Rectal smooth muscle tissue (tissue), 1 donor: ENCODE measurements at regions not wholly inside any gene's neighbourhood (a gene's known extent, or its start where the extent isn't known, plus 50 kb on each side); places are given as distances from the start of the nearest gene placed in this dataset.

Source experiments
- H3K27ac ChIP-seq: one replicate; pipeline ENCODE4 v1.7.0; 2013; ENCODE audit warnings: low read depth, low read length, inconsistent platforms
- H3K27me3 ChIP-seq: one replicate; pipeline ENCODE4 v1.7.0; 2013; ENCODE audit warnings: low read length; ENCODE audit not compliant: control insufficient read depth, insufficient read depth
- H3K36me3 ChIP-seq: one replicate; pipeline ENCODE4 v1.7.0; 2013; ENCODE audit warnings: low read length; ENCODE audit not compliant: control insufficient read depth, insufficient read depth
- H3K4me1 ChIP-seq: one replicate; pipeline ENCODE4 v1.7.0; 2013; ENCODE audit warnings: low read length; ENCODE audit not compliant: control insufficient read depth, insufficient read depth
- H3K4me3 ChIP-seq: one replicate; pipeline ENCODE4 v1.7.0; 2013; ENCODE audit warnings: low read length
- H3K9ac ChIP-seq: one replicate; pipeline ENCODE4 v1.7.0; 2013; ENCODE audit warnings: low read length

DNA sequence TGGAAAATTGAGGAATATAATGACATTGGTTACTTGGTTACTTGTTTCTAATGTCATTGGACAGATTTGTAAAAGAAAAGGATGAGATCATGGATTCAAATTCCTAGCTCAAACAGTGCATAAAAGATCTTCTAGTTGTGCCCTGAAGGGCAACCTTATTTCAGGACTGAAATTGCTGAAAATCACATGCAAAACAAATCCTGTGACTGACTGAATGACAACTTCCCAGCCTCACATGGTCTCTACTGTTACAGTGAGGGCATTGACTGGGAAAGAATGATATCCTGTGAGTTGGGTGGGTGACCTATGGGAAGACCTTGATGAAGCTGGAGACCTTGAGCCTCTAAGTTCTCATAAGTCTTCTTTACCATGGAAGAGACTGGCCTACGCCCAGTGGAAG lies 90.4 kb upstream of the HAAO start:
- Histone ChIP-seq H3K4me3 (no peak overlapping the region), H3K4me1 (peaks cover 2% of the 10 kb centered on the region), H3K36me3 (no peaks in the 10 kb centered on the region), H3K27ac (no peak overlapping the region), H3K27me3 (no peaks in the 10 kb centered on the region), H3K9ac (no peak overlapping the region)

DNA sequence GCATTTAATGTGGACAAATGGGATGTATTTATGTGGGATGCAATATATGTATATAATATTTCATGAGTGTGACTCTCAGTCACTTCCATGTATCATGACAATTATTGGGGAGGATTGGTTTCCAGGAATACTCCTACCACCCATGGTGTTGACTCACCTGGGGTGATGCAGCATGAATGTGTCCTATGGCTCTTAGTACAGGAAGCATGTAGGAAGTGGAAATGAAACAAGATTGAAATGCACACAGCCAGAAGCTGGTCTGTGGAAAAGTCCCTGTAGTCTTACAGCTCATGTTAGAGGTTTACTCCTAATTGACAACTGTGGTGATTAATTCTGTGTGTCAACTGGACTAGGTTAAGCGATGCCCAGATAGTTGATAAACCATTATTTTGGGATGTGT lies 89.3 kb upstream of the HAAO start:
- no peaks in the 10 kb centered on the region for H3K27me3 ChIP-seq
- H3K4me1 ChIP-seq: peaks cover 4% of the 10 kb centered on the region
- H3K9ac ChIP-seq: no peak overlapping the region
- no peak overlapping the region for H3K4me3 ChIP-seq
- no peak overlapping the region for H3K27ac ChIP-seq
- no peaks in the 10 kb centered on the region for H3K36me3 ChIP-seq

DNA sequence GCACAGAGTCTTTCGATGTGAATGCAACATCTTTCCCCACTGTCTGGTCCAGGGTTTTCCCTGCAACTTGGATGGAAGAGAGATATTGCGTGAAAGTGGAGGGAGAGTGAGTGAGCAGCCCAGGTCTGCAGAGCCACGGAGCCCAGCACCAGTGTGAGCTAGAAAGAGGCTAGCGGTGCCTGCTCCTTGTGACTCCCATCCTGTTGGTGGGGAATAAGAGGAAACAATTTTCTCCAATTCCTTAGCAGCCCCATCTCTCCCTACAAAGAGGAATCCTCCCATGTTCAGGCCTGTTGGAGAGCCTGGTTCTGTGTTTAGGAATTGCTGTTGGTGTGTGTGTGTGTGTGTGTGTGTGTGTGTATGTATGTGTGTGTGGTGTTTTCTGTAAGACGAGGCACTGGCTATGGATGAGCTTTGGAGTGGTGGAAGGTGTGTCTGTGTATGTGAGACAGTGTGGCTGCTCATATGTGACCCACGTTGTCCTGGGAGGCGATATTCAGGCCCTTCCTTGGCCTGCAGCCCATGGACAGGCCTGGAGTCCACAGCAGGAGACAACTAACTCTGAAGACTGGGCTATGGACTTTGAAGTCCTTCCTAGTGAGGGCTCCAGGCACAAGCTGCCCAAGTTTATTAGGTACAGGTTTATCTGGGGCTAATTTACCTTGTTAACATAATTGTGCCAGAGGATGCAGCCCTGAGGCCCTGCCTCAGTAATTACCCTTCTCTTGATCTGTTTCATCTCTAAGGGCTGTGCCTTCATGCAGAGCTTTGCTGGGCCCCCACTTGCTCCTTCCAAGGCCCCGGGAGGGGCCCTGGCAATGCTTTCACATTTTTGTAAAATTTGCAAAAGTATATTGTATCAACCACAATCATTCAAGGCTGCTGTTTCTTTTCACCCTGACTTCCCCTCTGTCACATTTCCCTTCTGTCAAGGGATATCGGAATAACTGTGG lies 88.6 kb upstream of the HAAO start:
- H3K36me3 ChIP-seq: no peaks in the 10 kb centered on the region
- no peaks in the 10 kb centered on the region for H3K27me3 ChIP-seq
- H3K27ac ChIP-seq: no peak overlapping the region
- H3K9ac ChIP-seq: no peak overlapping the region
- no peak overlapping the region for H3K4me3 ChIP-seq
- peaks cover 4% of the 10 kb centered on the region for H3K4me1 ChIP-seq

DNA sequence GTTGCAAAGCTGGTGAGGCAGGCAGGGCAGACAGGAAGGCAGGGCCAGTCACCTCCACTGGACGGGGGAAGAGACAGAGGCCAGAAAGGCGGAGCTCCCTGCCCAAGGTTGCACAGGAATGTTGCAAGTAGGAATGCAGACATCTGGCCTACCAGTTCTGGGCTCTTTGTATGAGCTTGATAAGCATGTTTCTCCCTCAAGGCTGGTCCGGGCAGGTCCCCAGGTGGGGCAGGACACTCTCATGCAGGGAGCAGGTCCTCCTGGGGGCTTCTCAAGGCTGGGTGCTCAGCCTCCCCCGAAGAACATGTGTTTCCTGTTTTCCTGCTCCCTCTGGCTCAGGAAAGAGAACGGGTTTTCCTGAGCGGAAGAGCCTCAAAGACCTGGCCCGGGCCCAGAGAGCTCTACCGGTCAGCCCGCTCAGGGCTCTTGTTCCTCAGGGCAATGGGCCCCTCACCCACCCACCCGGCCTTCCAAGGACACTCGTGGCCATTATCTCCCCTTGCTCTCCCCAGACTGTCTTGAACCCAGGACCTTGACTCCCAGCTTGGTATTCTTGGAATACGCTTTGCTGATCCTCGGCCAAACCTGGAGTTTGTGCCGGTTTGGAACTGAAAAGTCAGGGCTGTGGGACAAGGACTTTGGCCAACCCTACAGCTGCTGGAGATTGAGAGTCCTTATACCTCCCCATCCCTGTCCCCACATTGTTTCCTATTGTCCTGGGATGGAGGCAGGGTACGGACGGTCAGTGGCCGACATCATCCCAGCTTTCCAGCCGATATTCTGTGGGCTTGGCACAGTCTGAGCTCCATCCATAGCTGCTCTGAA lies 87.7 kb upstream of the HAAO start:
- Histone ChIP-seq H3K27ac (no peak overlapping the region), H3K4me3 (no peak overlapping the region), H3K27me3 (no peaks in the 10 kb centered on the region), H3K4me1 (peaks cover 4% of the 10 kb centered on the region), H3K36me3 (no peaks in the 10 kb centered on the region), H3K9ac (no peak overlapping the region)

DNA sequence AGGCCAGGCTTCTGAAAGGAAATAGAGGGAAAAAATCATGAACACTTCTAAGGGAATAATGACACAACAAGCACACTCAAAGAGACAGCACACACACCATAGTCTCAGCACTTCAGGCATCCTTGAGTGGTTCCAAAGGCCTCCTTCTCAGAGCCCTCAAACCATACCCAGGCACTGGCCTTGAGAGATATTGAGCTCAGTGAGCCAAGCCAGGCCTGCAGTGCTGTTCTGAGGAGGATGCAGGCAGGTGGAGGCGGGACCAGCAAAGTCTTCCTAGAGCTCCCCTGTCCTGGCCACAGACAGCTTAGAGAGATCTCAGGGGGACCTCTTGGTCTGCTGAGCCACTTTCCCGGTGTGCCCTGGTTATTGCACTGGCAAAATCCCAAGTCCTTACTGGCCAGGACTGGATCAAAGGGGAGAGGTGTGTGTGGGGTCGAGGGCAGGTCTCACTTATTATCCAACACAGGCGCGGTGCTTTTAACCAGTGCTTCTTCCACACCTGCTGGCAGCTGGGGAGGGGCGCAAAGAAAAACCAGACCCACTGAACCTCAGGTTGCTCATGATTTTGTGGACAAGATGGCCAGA lies 86.8 kb upstream of the HAAO start:
- H3K9ac ChIP-seq: no peak overlapping the region
- H3K4me3 ChIP-seq: no peak overlapping the region
- no peaks in the 10 kb centered on the region for H3K27me3 ChIP-seq
- peak overlapping the region; percentile 35 for H3K27ac ChIP-seq
- no peaks in the 10 kb centered on the region for H3K36me3 ChIP-seq
- H3K4me1 ChIP-seq: peaks cover 7% of the 10 kb centered on the region

DNA sequence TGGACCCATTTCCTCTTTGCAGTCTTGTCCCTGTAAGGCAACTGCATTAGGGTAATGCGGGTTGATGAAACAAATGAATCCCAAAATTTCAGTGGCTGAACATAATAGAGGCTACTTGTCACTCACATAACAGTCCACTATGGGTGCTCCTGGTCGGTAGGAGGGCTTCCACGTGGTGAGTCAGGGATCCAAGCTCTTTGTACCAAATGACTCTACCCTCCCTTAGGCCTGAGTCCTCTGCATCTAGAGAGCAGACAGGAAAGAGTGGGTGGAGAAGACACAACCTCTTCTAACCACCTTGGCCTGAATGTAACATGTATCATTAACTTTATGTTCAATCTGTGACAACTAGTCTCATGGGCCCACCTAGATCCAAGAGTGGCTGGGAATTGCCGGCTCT lies 86.2 kb upstream of the HAAO start:
- Histone ChIP-seq H3K36me3 (no peaks in the 10 kb centered on the region), H3K27me3 (no peaks in the 10 kb centered on the region), H3K27ac (no peak overlapping the region), H3K9ac (no peak overlapping the region), H3K4me1 (peaks cover 7% of the 10 kb centered on the region), H3K4me3 (no peak overlapping the region)

DNA sequence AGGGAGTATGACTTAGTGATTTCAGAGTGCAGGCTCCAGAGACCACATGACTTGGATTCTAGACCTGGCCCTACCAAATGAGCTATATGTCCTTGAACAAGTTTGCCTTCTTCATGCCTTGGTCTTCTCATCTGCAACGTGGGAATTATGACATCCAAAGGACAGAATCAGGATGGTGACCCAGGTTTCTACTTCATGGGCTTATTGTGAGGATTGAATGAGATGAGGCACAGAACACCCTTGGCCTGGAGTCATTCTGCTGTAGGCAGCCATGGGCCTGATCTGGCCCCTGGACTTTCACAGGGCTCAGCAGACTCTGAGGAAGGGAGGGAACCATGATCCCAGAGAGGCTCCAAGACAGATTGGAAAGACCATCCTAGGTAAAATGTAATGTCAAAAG lies 85.6 kb upstream of the HAAO start:
- H3K27me3 ChIP-seq: no peaks in the 10 kb centered on the region
- H3K36me3 ChIP-seq: no peaks in the 10 kb centered on the region
- no peak overlapping the region for H3K27ac ChIP-seq
- H3K4me3 ChIP-seq: no peak overlapping the region
- no peak overlapping the region for H3K9ac ChIP-seq
- H3K4me1 ChIP-seq: peaks cover 7% of the 10 kb centered on the region

DNA sequence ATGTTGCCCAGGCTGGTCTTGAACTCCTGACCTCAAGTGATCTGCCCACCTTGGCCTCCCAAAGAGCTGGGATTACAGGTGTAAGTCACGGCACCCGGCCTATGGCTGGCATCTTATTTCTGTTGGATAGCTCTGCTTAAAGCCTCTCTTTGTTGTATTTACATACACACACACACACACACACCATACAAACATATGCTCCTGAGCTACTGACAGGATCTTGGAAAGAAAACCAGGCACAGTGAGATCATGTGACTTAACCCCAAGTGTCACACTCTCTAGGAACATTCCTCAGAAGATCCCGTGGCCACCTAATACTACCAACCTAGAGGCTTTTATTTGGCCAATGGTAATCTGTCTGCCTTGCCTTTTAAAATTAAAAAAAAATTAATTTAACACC lies 85.1 kb upstream of the HAAO start:
- Histone ChIP-seq H3K36me3 (no peaks in the 10 kb centered on the region), H3K27me3 (no peaks in the 10 kb centered on the region), H3K4me1 (peaks cover 7% of the 10 kb centered on the region), H3K4me3 (no peak overlapping the region), H3K27ac (no peak overlapping the region), H3K9ac (no peak overlapping the region)

DNA sequence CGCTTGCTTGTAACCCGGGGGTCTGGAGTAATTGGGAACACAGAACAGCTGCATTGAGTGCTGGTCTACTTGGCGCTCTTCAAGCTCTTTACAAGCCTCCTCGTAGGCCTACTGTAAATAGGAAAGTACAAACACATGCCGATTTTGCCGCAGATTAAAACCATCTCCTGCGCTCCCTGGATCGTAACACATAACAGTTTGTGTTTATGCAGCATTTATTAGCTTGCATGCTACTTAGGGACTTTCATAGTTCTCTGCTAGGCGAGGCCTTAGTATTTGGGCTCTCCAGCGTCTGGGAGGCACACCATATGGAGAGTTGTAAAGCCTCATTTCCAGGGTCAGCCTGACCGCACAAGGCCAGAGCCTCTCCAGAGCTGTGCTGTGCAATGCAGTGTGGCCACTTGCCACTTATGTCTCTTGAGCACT lies 84.0 kb upstream of the HAAO start:
- Histone ChIP-seq H3K9ac (no peak overlapping the region), H3K27me3 (no peaks in the 10 kb centered on the region), H3K4me1 (peaks cover 7% of the 10 kb centered on the region), H3K36me3 (no peaks in the 10 kb centered on the region), H3K4me3 (no peak overlapping the region), H3K27ac (peak overlapping the region; percentile 62)

DNA sequence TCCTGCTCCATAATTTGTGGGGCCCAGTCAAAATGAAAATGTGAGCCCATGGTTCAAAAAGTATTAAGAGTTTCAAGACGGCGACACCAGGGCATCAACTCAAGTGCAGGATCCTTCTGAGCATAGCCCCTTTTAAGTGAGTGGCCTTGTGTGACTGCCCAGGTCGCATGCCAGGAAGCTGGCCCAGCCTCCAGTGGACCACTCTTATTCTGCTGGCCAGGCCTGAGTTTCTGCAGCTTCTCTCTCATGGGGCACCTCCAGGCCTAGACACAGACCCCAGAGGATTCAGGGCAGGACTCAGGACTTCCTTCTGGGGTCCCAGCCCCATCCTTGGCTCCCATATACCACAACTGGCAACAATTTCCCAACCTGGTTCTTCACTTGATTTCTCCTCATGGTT lies 83.5 kb upstream of the HAAO start:
- Histone ChIP-seq H3K9ac (no peak overlapping the region), H3K36me3 (no peaks in the 10 kb centered on the region), H3K4me3 (no peak overlapping the region), H3K27ac (peak overlapping the region; percentile 62), H3K27me3 (no peaks in the 10 kb centered on the region), H3K4me1 (peaks cover 6% of the 10 kb centered on the region)

DNA sequence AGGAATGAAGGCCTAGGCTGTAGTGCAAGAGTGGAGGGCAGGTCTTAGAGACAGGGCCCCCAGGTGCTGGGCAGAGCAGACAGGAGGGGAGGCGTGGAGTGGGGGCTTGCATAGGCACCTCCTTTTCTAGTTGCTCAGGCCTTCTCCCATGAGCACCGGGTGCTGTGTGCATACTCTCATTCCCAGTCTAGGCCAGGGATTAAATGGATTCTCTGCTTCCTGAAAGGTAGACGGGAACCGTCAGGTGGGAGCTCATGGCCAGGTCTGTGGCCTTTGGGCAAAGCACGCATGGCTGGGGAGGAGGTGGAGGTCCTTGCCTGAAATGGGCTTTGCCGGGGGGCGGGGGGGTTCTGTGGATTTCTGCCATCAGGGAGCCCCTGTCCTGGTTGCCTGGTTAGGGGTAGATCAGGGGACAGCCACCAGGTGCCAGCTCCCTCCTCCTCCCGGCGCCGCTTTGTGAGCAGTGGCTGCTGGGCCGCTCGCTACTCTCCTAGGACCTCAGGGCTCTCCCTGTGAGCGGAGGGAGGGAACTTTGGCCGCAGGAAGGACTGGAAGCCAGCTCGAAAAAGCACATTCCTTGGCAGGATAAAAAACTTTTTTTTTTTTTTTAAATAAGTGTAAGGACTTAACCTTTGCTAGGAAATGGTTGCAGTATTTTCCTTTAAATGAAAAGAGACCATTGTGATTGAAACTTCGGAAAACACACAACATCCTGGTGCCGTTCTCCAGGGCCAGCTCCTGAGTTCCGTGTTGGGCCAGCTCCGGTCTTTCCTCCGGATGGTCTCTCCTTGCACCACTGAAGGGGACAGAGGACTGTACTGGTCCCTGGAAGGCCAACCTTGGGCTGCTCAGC lies 82.8 kb upstream of the HAAO start:
- no peak overlapping the region for H3K9ac ChIP-seq
- H3K27ac ChIP-seq: peak overlapping the region; percentile 64
- peaks cover 5% of the 10 kb centered on the region for H3K4me1 ChIP-seq
- H3K27me3 ChIP-seq: no peaks in the 10 kb centered on the region
- no peaks in the 10 kb centered on the region for H3K36me3 ChIP-seq
- no peak overlapping the region for H3K4me3 ChIP-seq

DNA sequence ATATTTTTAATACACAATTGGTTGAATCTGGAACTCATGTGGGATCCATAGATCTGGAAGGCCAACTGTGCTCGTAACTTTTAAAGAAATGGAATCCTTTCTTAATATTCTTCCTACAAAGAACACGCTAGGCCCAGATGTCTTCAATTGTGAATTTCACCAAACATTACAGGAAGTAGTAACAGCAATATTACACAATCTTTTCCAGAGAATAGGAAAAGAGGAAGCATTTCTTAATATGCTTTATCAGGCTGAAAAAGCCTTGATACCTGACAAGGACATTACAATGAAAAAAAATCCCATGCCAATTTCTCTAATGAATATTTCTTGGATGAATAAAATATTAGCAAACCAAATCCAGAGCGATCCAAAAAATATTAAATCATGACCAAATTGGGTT lies 80.3 kb upstream of the HAAO start:
- Histone ChIP-seq H3K36me3 (no peaks in the 10 kb centered on the region), H3K27ac (no peak overlapping the region), H3K4me1 (peaks cover 5% of the 10 kb centered on the region), H3K4me3 (no peak overlapping the region), H3K9ac (no peak overlapping the region), H3K27me3 (no peaks in the 10 kb centered on the region)
